IPS-18a (cell line): ENCODE measurements at regions not wholly inside any gene's neighbourhood (a gene's known extent, or its start where the extent isn't known, plus 50 kb on each side); places are given as distances from the start of the nearest gene placed in this dataset.

Source experiments
- H3K27ac ChIP-seq: one replicate; pipeline ENCODE4 v1.5.1; 2013; ENCODE audit warnings: low read length
- H3K27me3 ChIP-seq: one replicate; pipeline ENCODE4 v1.6.1; 2013; ENCODE audit warnings: mild to moderate bottlenecking, low read length; ENCODE audit not compliant: control insufficient read depth, insufficient read depth
- H3K36me3 ChIP-seq: one replicate; pipeline ENCODE4 v1.6.1; 2013; ENCODE audit warnings: low read depth, low read length; ENCODE audit not compliant: control insufficient read depth
- H3K4me1 ChIP-seq: one replicate; pipeline ENCODE4 v1.6.1; 2013; ENCODE audit warnings: low read depth, low read length; ENCODE audit not compliant: control insufficient read depth
- H3K4me3 ChIP-seq: one replicate; pipeline ENCODE4 v1.5.1; 2013; ENCODE audit warnings: low read length
- H3K9ac ChIP-seq: one replicate; pipeline ENCODE4 v1.6.1; 2013; ENCODE audit warnings: mild to moderate bottlenecking, low read length, moderate library complexity
- H3K9me3 ChIP-seq: one replicate; pipeline ENCODE4 v1.6.1; 2013; ENCODE audit warnings: low read depth, low read length; ENCODE audit not compliant: control insufficient read depth

DNA sequence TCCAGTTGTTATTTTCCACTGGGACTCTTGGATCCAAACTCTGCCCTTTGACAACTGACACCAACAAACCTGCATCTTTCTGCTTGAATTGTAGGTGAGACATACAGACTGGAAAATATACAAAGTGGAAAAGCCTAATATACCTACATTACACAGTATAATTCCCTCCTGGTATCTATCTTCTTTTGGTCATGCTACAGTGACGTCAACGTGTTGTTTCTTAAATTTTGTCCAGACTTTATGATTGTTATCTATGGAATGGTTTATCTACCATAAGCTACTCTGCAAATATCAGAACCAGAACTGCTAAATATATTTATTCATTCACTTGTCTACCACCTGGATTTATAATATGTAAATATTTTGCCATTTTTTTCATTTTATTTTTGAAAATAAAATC is 264.3 kb upstream of the ZPLD1 start:
- no peaks in the 10 kb centered on the region for H3K4me1 ChIP-seq

DNA sequence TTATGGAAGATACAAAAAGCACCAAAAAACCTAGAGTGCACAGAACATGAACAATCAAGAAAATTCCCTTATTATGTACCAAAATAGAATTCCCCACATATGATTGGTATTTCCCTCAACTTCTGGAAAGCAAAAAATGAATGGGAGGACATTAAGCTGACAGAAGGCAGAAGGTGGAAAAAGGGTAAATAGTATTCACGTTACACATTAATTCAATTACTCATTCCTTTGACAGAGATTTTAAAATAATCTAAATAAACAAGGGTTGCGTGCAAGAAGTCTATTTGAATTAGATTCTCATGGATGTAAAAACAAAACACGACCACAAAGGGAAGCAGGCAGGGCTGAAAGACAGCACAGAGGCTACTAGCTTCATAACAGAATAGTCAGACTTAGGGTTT is 260.5 kb upstream of the ZPLD1 start:
- Histone ChIP-seq H3K4me3 (no peak overlapping the region), H3K36me3 (no peaks in the 10 kb centered on the region), H3K27me3 (no peaks in the 10 kb centered on the region), H3K9ac (no peak overlapping the region), H3K9me3 (no peaks in the 10 kb centered on the region), H3K27ac (no peak overlapping the region), H3K4me1 (no peaks in the 10 kb centered on the region)

More for the DNA sequence above, 264.3 kb upstream of the ZPLD1 start:
- H3K9me3 ChIP-seq = no peaks in the 10 kb centered on the region
- H3K36me3 ChIP-seq = no peaks in the 10 kb centered on the region
- no peak overlapping the region for H3K4me3 ChIP-seq
- no peak overlapping the region for H3K27ac ChIP-seq
- no peaks in the 10 kb centered on the region for H3K27me3 ChIP-seq
- H3K9ac ChIP-seq = no peak overlapping the region

- Histone ChIP-seq H3K9ac (no peak overlapping the region), H3K9me3 (no peaks in the 10 kb centered on the region), H3K4me3 (no peak overlapping the region), H3K36me3 (no peaks in the 10 kb centered on the region), H3K4me1 (no peaks in the 10 kb centered on the region), H3K27me3 (no peaks in the 10 kb centered on the region), H3K27ac (no peak overlapping the region)
Observed at GRCh38 chr3:102174832-102175374, 259.9 kb upstream of the ZPLD1 start.

- H3K4me3 ChIP-seq = no peak overlapping the region
- no peaks in the 10 kb centered on the region for H3K9me3 ChIP-seq
- no peak overlapping the region for H3K9ac ChIP-seq
- H3K36me3 ChIP-seq = no peaks in the 10 kb centered on the region
- peaks cover 2% of the 10 kb centered on the region for H3K4me1 ChIP-seq
- no peak overlapping the region for H3K27ac ChIP-seq
- H3K27me3 ChIP-seq = no peaks in the 10 kb centered on the region
Observed at GRCh38 chr3:102176333-102177050, 258.3 kb upstream of the ZPLD1 start.

DNA sequence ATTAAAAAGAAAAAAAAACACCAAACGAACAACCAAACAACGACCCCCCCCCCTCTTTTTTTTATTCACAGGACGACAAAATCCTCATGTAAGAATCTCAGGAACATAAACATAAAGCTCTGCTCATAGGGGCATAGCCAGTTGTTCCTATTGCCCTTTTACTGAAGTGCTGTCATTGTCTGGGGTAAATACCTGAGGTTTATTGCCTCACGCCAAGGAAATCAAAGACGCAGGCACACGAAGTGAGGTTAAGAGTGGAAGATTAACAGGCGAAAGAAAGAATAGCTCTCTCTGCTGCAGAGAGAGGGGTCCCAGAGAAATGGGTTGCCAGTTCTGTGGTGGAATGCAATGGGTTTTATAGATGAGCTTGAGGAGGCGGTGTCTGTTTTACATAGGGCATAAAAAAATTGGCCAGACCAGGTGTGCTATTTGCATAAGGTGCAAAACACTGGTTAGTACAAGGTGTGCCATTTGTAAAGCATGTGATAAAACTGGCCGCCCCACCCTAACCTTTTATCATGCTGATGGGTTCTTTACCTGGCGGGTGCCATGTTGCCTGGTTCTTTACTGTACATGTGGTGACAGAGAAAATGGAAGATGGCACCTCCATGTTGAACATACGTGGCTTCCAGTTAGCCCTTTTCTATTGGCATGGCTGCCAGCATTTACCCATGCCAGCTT is 257.6 kb upstream of the ZPLD1 start:
- H3K9me3 ChIP-seq = no peaks in the 10 kb centered on the region
- H3K36me3 ChIP-seq = no peaks in the 10 kb centered on the region
- H3K27me3 ChIP-seq = no peaks in the 10 kb centered on the region
- no peak overlapping the region for H3K27ac ChIP-seq
- peaks cover 7% of the 10 kb centered on the region for H3K4me1 ChIP-seq
- H3K9ac ChIP-seq = no peak overlapping the region
- no peak overlapping the region for H3K4me3 ChIP-seq

- Histone ChIP-seq H3K9me3 (no peaks in the 10 kb centered on the region), H3K4me3 (no peak overlapping the region), H3K27ac (no peak overlapping the region), H3K4me1 (peaks cover 15% of the 10 kb centered on the region), H3K36me3 (no peaks in the 10 kb centered on the region), H3K9ac (no peak overlapping the region), H3K27me3 (no peaks in the 10 kb centered on the region)
Observed at GRCh38 chr3:102178817-102179216, 256.0 kb upstream of the ZPLD1 start.

- Histone ChIP-seq H3K27me3 (no peaks in the 10 kb centered on the region), H3K27ac (no peak overlapping the region), H3K4me3 (no peak overlapping the region), H3K4me1 (peaks cover 18% of the 10 kb centered on the region), H3K9ac (no peak overlapping the region), H3K36me3 (no peaks in the 10 kb centered on the region), H3K9me3 (no peaks in the 10 kb centered on the region)
Observed at GRCh38 chr3:102179326-102180177, 255.3 kb upstream of the ZPLD1 start.

GRCh38 chr3:102180280-102180931 is 254.4 kb upstream of the ZPLD1 start:
- H3K27ac ChIP-seq = no peak overlapping the region
- peaks cover 18% of the 10 kb centered on the region for H3K4me1 ChIP-seq
- H3K36me3 ChIP-seq = no peaks in the 10 kb centered on the region
- H3K4me3 ChIP-seq = no peak overlapping the region
- no peaks in the 10 kb centered on the region for H3K27me3 ChIP-seq
- H3K9ac ChIP-seq = no peak overlapping the region
- no peaks in the 10 kb centered on the region for H3K9me3 ChIP-seq

DNA sequence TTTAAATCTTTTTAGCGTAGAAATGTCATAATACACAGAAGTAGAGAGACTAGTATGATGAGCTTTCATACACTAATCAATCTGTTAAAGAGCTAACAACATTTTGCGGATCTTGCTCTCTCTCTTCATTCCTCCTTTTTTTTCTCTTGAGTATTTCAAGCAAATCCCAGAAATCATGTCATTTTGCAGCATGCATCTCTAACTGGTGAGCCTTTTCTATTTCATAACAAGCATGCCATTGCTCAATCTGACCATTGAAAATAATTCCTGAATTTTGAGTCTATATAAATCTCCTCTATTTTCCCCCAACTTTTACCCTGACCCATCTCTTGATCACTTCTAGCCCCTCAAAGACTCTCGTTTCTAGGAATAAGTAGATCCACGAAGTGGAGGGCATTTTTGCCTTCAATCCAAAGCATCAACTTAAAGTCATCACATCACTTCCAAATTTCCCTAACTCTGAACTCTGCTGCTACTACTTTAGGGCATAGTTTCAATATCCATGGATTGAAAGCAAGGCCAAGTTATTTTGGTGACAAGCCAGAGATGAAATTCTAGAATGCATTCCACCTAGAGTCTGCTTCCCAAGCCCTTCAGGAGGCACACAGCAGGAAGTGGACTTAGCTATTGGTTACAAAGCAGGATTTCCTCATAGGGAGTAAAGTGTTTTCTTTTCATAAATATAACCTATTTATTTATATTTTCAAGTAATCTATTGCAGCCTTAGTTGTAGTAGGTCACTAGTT is 253.5 kb upstream of the ZPLD1 start:
- H3K36me3 ChIP-seq = no peaks in the 10 kb centered on the region
- H3K4me3 ChIP-seq = no peak overlapping the region
- H3K27me3 ChIP-seq = no peaks in the 10 kb centered on the region
- H3K9me3 ChIP-seq = no peaks in the 10 kb centered on the region
- no peak overlapping the region for H3K9ac ChIP-seq
- H3K4me1 ChIP-seq = peaks cover 18% of the 10 kb centered on the region
- no peak overlapping the region for H3K27ac ChIP-seq

DNA sequence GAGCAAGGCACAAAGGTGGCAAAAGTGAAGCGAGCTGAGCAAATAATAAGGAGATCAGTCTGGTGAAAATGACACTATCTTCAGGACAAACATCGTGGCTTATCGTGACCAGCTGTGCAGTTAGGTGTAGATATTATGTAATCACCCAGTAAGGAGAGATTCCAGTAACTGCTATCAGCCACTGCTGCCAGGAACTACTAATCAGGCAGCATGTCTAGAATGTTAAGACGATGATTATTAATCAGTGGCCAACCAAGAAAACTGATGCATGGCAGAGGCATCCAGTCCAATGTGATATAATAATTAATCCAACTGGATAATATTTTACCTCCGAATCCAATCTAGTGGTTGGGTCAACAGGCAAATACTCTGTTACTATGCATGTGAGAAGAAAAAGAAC is 252.7 kb upstream of the ZPLD1 start:
- Histone ChIP-seq H3K9ac (no peak overlapping the region), H3K27ac (no peak overlapping the region), H3K4me1 (peaks cover 18% of the 10 kb centered on the region), H3K9me3 (no peaks in the 10 kb centered on the region), H3K36me3 (no peaks in the 10 kb centered on the region), H3K27me3 (no peaks in the 10 kb centered on the region), H3K4me3 (no peak overlapping the region)
